MM.1S (cell line): ENCODE measurements at regions not wholly inside any gene's neighbourhood (a gene's known extent, or its start where the extent isn't known, plus 50 kb on each side); places are given as distances from the start of the nearest gene placed in this dataset.
"Not testable (repeated sequence)": the region's sequence is repeated elsewhere in the genome, so short reads cannot be mapped to it uniquely, and the experiment has no call there.

Experiments used
- DNase-seq: peaks from one replicate; pipeline ENCODE4 v3.0.0-alpha.2; 2015
- H2AFZ ChIP-seq: fragments of 300-600 bp; sonication (generic); 2 replicates; pipeline ENCODE4 v1.6.0; 2016; ENCODE audit warnings: antibody characterized with exemption, low read length
- H3F3A ChIP-seq: fragments of 300-600 bp; sonication (generic); 2 replicates; pipeline ENCODE4 v1.6.1; 2016; ENCODE audit warnings: mild to moderate bottlenecking, antibody characterized with exemption, low read length, moderate library complexity, mixed read lengths; ENCODE audit not compliant: insufficient read depth
- H3K27ac ChIP-seq: fragments of 300-600 bp; sonication (generic); 2 replicates; pipeline ENCODE4 v1.5.1; 2016; ENCODE audit warnings: mild to moderate bottlenecking, low read length
- H3K27me3 ChIP-seq: fragments of 300-600 bp; sonication (generic); replicated peaks from 2 replicates; pipeline ENCODE4 v1.6.0; 2016; ENCODE audit warnings: low read length; ENCODE audit not compliant: insufficient read depth
- H3K36me3 ChIP-seq: fragments of 300-600 bp; sonication (generic); replicated peaks from 2 replicates; pipeline ENCODE4 v1.6.1; 2016; ENCODE audit warnings: mild to moderate bottlenecking, low read length, mixed read lengths; ENCODE audit not compliant: insufficient read depth
- H3K4me1 ChIP-seq: fragments of 300-600 bp; sonication (generic); 2 replicates; pipeline ENCODE4 v1.6.1; 2016; ENCODE audit warnings: low read length, mixed read lengths
- H3K4me2 ChIP-seq: fragments of 300-600 bp; sonication (generic); 2 replicates; pipeline ENCODE4 v1.6.0; 2016; ENCODE audit warnings: low read depth, low read length
- H3K4me3 ChIP-seq: fragments of 300-600 bp; sonication (generic); 2 replicates; pipeline ENCODE4 v1.5.1; 2016; ENCODE audit warnings: low read length, mixed read lengths
- H3K79me2 ChIP-seq: fragments of 300-600 bp; sonication (generic); 2 replicates; pipeline ENCODE4 v1.6.1; 2016; ENCODE audit warnings: mixed run types, low read length, mixed read lengths
- H3K9ac ChIP-seq: fragments of 300-600 bp; sonication (generic); 2 replicates; pipeline ENCODE4 v1.6.1; 2016; ENCODE audit warnings: low read length, mixed read lengths
- H3K9me2 ChIP-seq: fragments of 300-600 bp; sonication (generic); replicated peaks from 2 replicates; pipeline ENCODE4 v1.6.1; 2016; ENCODE audit warnings: mild to moderate bottlenecking, low read length, mixed read lengths; ENCODE audit not compliant: insufficient read depth
- H3K9me3 ChIP-seq: fragments of 300-600 bp; sonication (generic); replicated peaks from 2 replicates; pipeline ENCODE4 v1.6.1; 2016; ENCODE audit warnings: mild to moderate bottlenecking, low read length, mixed read lengths; ENCODE audit not compliant: insufficient read depth
- H4K20me1 ChIP-seq: fragments of 300-600 bp; sonication (generic); 2 replicates; pipeline ENCODE4 v1.6.1; 2016; ENCODE audit warnings: mild to moderate bottlenecking, low read length, moderate library complexity, mixed read lengths; ENCODE audit not compliant: insufficient read depth
- EZH2 ChIP-seq: fragments of 300-600 bp; sonication (generic); optimal IDR thresholded peaks from 2 replicates; pipeline ENCODE3; 2017; ENCODE audit warnings: low read depth, mild to moderate bottlenecking, antibody characterized with exemption, low read length, mixed read lengths
- EZH2phosphoT487 ChIP-seq: fragments of 300-600 bp; sonication (generic); IDR thresholded peaks from 2 replicates; pipeline ENCODE4 v1.6.1; 2018; ENCODE audit warnings: antibody characterized with exemption, low read length
- TF ChIP-seq, protein P1 (sequence below): fragments of 300-600 bp; sonication (generic); IDR thresholded peaks from 2 replicates; pipeline ENCODE4 v1.5.1; 2016; ENCODE audit warnings: antibody characterized with exemption, low read length, mixed read lengths

DNA sequence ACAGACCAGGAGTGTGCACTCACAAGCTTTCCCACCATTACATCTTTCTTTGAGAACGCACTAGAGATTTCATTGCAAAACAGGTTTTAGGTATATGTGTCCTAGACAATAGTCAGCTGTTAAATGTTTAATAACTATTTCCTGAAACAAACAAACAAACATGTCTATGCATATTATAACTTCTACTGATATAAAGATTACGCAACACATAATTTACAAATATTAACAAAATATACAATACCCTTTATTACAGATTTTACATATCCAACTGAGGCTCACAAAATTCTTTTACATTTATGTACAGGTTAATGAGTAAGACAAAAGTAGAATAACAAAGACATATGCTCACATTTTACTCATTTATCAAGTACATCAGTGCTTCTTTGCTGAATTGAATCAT lies 1554.0 kb upstream of the PCDH10 start:
- H3K36me3 ChIP-seq: no peaks in the 10 kb centered on the region
- DNase-seq: no peak
- no peaks in the 10 kb centered on the region for H3K9me3 ChIP-seq
- H2AFZ ChIP-seq: no peak overlapping the region
- no peak overlapping the region for H3K4me3 ChIP-seq
- TF ChIP-seq EZH2 (no peak), EZH2phosphoT487 (no peak)
- TF ChIP-seq, protein P1, sequence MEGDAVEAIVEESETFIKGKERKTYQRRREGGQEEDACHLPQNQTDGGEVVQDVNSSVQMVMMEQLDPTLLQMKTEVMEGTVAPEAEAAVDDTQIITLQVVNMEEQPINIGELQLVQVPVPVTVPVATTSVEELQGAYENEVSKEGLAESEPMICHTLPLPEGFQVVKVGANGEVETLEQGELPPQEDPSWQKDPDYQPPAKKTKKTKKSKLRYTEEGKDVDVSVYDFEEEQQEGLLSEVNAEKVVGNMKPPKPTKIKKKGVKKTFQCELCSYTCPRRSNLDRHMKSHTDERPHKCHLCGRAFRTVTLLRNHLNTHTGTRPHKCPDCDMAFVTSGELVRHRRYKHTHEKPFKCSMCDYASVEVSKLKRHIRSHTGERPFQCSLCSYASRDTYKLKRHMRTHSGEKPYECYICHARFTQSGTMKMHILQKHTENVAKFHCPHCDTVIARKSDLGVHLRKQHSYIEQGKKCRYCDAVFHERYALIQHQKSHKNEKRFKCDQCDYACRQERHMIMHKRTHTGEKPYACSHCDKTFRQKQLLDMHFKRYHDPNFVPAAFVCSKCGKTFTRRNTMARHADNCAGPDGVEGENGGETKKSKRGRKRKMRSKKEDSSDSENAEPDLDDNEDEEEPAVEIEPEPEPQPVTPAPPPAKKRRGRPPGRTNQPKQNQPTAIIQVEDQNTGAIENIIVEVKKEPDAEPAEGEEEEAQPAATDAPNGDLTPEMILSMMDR: no peak
- no peak overlapping the region for H3K9ac ChIP-seq
- H3F3A ChIP-seq: no peaks in the 10 kb centered on the region
- H3K4me1 ChIP-seq: no peaks in the 10 kb centered on the region
- H3K4me2 ChIP-seq: no peak overlapping the region
- no peaks in the 10 kb centered on the region for H4K20me1 ChIP-seq
- H3K27me3 ChIP-seq: no peaks in the 10 kb centered on the region
- no peak overlapping the region for H3K27ac ChIP-seq
- no peaks in the 10 kb centered on the region for H3K79me2 ChIP-seq
- H3K9me2 ChIP-seq: no peaks in the 10 kb centered on the region

DNA sequence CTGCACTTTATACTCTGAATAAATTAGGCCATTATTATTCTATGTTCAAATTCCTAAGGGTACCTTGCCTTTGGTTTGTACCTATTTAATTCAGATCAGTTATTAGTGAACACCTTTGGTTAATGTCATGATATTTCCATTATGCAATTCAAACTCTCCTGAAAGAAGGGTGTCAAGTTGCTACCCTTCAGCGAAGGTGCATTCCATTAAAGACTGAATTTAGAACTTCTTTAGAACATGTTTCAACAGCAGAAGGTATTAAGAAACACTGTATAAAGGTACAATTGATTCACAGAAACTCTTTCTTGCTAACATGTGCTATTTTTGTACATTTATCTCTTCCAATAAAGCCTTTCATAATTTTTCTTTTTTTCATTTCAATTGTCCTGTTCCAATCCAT lies 1545.4 kb upstream of the PCDH10 start:
- H3K9me3 ChIP-seq: no peaks in the 10 kb centered on the region
- no peaks in the 10 kb centered on the region for H3K9me2 ChIP-seq
- no peak overlapping the region for H3K27ac ChIP-seq
- no peaks in the 10 kb centered on the region for H3K79me2 ChIP-seq
- DNase-seq: no peak
- H3K27me3 ChIP-seq: no peaks in the 10 kb centered on the region
- H3K4me3 ChIP-seq: no peak overlapping the region
- no peaks in the 10 kb centered on the region for H4K20me1 ChIP-seq
- H3K36me3 ChIP-seq: no peaks in the 10 kb centered on the region
- no peak overlapping the region for H3K4me2 ChIP-seq
- no peak for TF ChIP-seq EZH2phosphoT487
- TF ChIP-seq, protein P1: no peak
- no peak for TF ChIP-seq EZH2
- no peak overlapping the region for H2AFZ ChIP-seq
- no peak overlapping the region for H3K9ac ChIP-seq
- H3K4me1 ChIP-seq: no peaks in the 10 kb centered on the region
- H3F3A ChIP-seq: no peaks in the 10 kb centered on the region

- Histone ChIP-seq H4K20me1 (no peaks in the 10 kb centered on the region), H3F3A (peaks cover 9% of the 10 kb centered on the region; the same call in 1 of the 2 replicates), H3K79me2 (no peaks in the 10 kb centered on the region), H3K4me3 (no peak overlapping the region), H3K4me2 (no peak overlapping the region), H2AFZ (no peak overlapping the region), H3K27me3 (no peaks in the 10 kb centered on the region), H3K36me3 (no peaks in the 10 kb centered on the region), H3K27ac (no peak overlapping the region), H3K9ac (no peak overlapping the region), H3K9me2 (no peaks in the 10 kb centered on the region), H3K9me3 (no peaks in the 10 kb centered on the region), H3K4me1 (peaks cover 12% of the 10 kb centered on the region)
- no peak for DNase-seq
- TF ChIP-seq, protein P1: no peak
- TF ChIP-seq EZH2phosphoT487: no peak
These were observed 1540.1 kb upstream of the PCDH10 start for GRCh38 chr4:131609039-131609438.

- H3K36me3 ChIP-seq, H3K4me3 ChIP-seq, DNase-seq, H3K9me3 ChIP-seq, H3K27ac ChIP-seq, H3K79me2 ChIP-seq, H3K9me2 ChIP-seq, H4K20me1 ChIP-seq, H3K4me2 ChIP-seq, H3K9ac ChIP-seq, H3K27me3 ChIP-seq, H2AFZ ChIP-seq: not testable (repeated sequence)
- Histone ChIP-seq H3K4me1 (peaks cover 16% of the 10 kb centered on the region), H3F3A (peaks cover 17% of the 10 kb centered on the region; the same call in 1 of the 2 replicates)
These were observed 1538.6 kb upstream of the PCDH10 start for GRCh38 chr4:131610517-131610916.
